Astrocyte of the cerebellum (primary cell): ENCODE measurements at regions not wholly inside any gene's neighbourhood (a gene's known extent, or its start where the extent isn't known, plus 50 kb on each side); places are given as distances from the start of the nearest gene placed in this dataset.

Source experiments
- DNase-seq: peaks from one replicate; pipeline ENCODE4 v3.0.0-alpha.2; 2011; ENCODE audit warnings: low read depth
- H3K4me3 ChIP-seq: 2 replicates; pipeline ENCODE4 v1.5.1; 2011; ENCODE audit warnings: mild to moderate bottlenecking, low read depth, low read length, moderate library complexity
- in situ Hi-C: cut with HindIII; loops from 2 replicates; pipeline ENCODE4 v1.10.0; 2017; ENCODE audit warnings: low sequenced_read_pairs
- TF ChIP-seq, protein P1 (sequence below): IDR thresholded peaks from 2 replicates; pipeline ENCODE4 v1.5.1; 2012; ENCODE audit warnings: low read length, low read depth, moderate library complexity, mild to moderate bottlenecking; ENCODE audit errors: missing control alignments

DNA sequence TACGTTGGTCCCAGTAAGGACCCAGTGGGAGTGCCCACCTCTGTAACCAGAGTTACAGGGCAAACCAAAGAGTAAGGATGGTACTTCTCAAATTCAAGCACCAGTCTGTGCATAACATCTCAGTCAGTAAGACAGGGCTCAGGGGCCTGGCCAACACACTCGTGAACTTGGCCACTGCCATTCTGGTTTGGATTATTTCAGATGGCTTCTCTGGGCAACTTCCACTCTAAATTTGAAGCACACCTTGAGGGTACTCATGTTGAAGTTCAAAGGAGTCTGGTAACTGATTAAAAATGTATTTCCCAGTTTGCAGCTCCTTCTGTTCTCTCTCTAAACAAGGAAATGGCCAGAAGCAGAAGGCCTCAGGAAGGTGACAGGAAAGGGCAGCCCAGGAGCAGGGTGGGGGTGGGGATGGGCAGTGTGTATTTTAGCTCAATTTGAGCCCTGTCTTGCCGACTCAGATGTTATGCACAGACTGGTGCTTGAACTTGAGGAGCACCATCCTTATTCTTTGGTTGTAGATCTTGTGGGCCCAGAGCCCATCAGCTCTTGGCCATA lies 107.3 kb upstream of the GLI3 start:
- TF ChIP-seq, protein P1, sequence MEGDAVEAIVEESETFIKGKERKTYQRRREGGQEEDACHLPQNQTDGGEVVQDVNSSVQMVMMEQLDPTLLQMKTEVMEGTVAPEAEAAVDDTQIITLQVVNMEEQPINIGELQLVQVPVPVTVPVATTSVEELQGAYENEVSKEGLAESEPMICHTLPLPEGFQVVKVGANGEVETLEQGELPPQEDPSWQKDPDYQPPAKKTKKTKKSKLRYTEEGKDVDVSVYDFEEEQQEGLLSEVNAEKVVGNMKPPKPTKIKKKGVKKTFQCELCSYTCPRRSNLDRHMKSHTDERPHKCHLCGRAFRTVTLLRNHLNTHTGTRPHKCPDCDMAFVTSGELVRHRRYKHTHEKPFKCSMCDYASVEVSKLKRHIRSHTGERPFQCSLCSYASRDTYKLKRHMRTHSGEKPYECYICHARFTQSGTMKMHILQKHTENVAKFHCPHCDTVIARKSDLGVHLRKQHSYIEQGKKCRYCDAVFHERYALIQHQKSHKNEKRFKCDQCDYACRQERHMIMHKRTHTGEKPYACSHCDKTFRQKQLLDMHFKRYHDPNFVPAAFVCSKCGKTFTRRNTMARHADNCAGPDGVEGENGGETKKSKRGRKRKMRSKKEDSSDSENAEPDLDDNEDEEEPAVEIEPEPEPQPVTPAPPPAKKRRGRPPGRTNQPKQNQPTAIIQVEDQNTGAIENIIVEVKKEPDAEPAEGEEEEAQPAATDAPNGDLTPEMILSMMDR, result no peak
- DNase-seq, result no peak
- no peak overlapping the region for H3K4me3 ChIP-seq
- in situ Hi-C loops, result no loop called here

DNA sequence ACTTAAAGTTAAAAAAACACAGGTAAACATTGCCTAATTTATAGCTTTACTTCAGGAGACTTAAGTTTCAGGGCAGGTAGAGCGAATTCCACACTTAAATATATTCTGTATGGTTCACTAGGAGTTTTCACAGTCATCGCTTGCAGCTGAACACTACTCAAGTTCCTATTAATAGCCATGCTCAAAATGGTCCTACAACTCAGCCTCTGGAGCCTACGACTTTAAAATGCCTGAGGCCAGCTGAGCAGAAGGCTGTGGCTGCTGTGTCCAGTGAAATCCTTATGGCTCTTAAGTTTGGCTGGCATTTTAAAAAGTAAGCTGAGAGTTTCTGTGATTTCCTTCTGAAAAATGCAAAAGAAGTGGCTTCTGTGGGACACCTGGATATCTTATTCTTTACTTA lies 105.4 kb upstream of the GLI3 start:
- in situ Hi-C loops, result no loop called here
- H3K4me3 ChIP-seq, result no peak overlapping the region
- TF ChIP-seq, protein P1, result no peak
- no peak for DNase-seq

DNA sequence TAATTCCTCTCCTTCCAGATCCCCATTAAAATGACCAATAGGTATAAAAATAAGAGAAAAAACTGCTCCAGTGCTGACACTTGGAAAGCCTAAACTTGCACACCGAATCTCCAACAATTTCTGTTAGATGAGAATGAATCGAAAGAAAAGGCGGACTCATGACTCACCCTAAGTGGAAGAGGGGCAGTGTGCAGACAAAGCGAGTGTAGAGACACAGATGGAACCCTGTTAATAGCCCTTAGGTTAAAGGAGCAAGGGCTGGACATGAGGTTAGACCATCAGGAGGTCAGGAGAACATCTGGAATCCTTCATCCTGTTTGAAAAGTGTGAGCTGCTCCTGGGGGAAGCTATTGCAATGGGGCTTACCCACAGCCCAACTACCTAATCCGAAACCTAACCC lies 103.4 kb upstream of the GLI3 start:
- H3K4me3 ChIP-seq, result no peak overlapping the region
- TF ChIP-seq, protein P1, result no peak
- in situ Hi-C loops, result no loop called here
- DNase-seq, result no peak

DNA sequence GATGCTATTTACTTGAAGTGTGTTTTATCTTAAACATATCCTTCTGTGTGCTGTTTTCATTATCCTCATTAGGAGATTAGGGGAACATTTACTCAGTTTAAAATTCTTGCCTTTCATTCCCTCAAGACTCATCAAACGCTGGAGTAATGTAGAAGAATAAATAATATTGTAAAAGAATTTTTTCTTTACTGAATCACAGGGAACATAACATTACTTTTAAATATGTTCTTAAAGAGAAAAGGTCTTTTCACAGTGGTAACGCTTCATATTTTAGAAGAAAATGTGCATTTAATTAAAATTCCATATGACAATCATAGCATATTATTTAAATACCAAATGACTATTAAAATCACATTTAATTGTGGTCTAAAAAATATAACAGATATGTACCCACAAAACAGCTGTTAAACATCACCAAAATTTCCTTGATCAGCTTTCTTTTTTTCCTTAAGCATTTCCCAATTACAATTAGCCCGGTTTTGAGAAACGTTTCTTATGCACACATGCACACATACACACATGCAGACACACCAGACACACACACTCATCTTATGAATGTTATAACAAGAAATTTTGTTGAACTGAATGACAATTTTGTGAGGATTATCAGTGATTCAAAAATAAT lies 102.0 kb upstream of the GLI3 start:
- no peak overlapping the region for H3K4me3 ChIP-seq
- no peak for DNase-seq
- TF ChIP-seq, protein P1, result no peak
- in situ Hi-C loops, result no loop called here

DNA sequence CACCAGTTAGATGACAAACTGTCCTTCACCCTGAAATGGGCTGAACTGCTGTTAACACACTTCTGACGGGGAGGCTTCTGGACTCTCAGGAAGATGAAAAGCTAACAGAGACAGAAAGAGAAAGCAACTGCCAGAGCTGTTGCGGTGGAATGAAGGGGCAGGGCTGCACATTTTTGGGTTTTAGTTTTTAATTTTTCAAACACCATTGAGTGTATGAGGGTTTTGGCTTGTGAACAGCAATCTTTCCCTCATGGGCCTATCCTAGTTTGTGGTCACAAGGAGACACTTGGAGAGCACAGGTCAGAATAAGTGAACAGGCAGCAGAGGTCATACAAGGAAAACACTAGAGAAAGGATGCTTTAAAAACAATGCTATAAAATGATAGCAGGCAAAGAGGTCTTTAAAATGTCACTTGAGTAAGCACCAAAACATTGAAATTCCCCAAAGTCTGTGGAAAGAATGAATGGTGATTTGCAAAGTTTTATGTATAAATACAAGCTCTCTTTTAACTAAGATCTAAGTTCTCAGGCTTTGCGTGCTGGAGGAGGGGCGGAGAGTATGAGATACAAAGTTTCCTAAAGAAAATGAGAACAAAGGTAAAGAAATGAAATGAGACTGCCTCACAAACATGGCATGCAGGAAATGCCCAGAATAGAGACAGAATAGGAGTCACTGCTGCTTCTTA lies 101.4 kb upstream of the GLI3 start:
- TF ChIP-seq, protein P1, result no peak
- in situ Hi-C loops, result no loop called here
- H3K4me3 ChIP-seq, result no peak overlapping the region
- no peak for DNase-seq

DNA sequence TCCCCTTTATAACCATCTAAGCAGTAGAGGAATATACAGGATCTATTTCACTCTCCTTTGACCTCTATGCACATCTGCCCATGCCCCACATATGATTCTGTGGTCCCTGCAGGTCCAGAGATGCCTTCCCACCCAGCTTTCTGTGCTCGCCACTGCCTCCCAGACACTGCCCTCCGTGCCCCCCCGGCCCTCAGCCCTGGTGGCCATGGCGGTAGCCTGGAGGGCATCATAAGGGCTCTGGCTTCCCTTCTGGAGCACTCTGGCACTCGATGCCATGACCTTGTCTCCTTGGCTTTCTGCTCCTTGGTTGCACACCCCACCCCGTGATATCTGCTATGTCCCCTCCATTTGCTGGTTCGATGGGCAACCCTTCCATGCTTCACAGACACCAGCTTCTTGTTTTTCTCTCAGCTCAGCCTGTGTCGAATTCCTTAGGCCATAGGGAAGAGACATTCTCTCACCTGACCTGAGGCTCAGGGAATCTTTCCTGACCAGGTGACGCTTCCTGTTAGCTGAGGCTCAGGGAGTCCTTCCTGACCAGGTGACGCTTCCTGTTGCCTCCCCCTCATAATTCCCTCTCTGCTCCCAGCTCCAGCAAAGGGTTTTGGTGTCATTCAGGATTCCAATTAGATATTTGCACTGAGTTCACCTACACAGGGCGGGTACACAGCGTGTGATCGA lies 100.4 kb upstream of the GLI3 start:
- in situ Hi-C loops, result no loop called here
- TF ChIP-seq, protein P1, result no peak
- no peak for DNase-seq
- no peak overlapping the region for H3K4me3 ChIP-seq
